HG03565 (cell line): ENCODE measurements at regions not wholly inside any gene's neighbourhood (a gene's known extent, or its start where the extent isn't known, plus 50 kb on each side); places are given as distances from the start of the nearest gene placed in this dataset.
"Not testable (repeated sequence)": the region's sequence is repeated elsewhere in the genome, so short reads cannot be mapped to it uniquely, and the experiment has no call there.

Source experiments
- ATAC-seq: cut with Tn5 transposase; IDR thresholded peaks from one replicate; pipeline ENCODE4 v1.9.1; 2021; ENCODE audit warnings: mild to moderate bottlenecking, moderate library complexity; ENCODE audit not compliant: unreplicated experiment

GRCh38 chr3:178343433-178344038 is 192.7 kb upstream of the KCNMB2 start:
- no peak for ATAC-seq

- no peak for ATAC-seq
Measured at GRCh38 chr3:178345944-178346343, 190.3 kb upstream of the KCNMB2 start.

GRCh38 chr3:178348561-178349217 is 187.5 kb upstream of the KCNMB2 start:
- ATAC-seq = not testable (repeated sequence)

GRCh38 chr3:178349218-178349596 is 187.0 kb upstream of the KCNMB2 start:
- not testable (repeated sequence) for ATAC-seq

- ATAC-seq = no peak
Measured at GRCh38 chr3:178350763-178351162, 185.5 kb upstream of the KCNMB2 start.

- no peak for ATAC-seq
Measured at GRCh38 chr3:178352326-178353005, 183.8 kb upstream of the KCNMB2 start.

- ATAC-seq = no peak
Measured at GRCh38 chr3:178353006-178353694, 183.1 kb upstream of the KCNMB2 start.

GRCh38 chr3:178359728-178360127 is 176.5 kb upstream of the KCNMB2 start:
- no peak for ATAC-seq

GRCh38 chr3:178363048-178363447 is 173.2 kb upstream of the KCNMB2 start:
- not testable (repeated sequence) for ATAC-seq

GRCh38 chr3:178367817-178368617 is 168.2 kb upstream of the KCNMB2 start:
- no peak for ATAC-seq

GRCh38 chr3:178369006-178369405 is 167.2 kb upstream of the KCNMB2 start:
- no peak for ATAC-seq

- no peak for ATAC-seq
Measured at GRCh38 chr3:178369811-178370210, 166.4 kb upstream of the KCNMB2 start.

GRCh38 chr3:178370387-178370786 is 165.8 kb upstream of the KCNMB2 start:
- ATAC-seq = no peak

- no peak for ATAC-seq
Measured at GRCh38 chr3:178381555-178381954, 154.7 kb upstream of the KCNMB2 start.

- no peak for ATAC-seq
Measured at GRCh38 chr3:178381971-178382448, 154.2 kb upstream of the KCNMB2 start.

- no peak for ATAC-seq
Measured at GRCh38 chr3:178382449-178383061, 153.7 kb upstream of the KCNMB2 start.

GRCh38 chr3:178384321-178385230 is 151.7 kb upstream of the KCNMB2 start:
- ATAC-seq = no peak

- peak; percentile 55 for ATAC-seq
Measured at GRCh38 chr3:178385280-178385952, 150.8 kb upstream of the KCNMB2 start.

- peak; percentile 35 for ATAC-seq
Measured at GRCh38 chr3:178386401-178386800, 149.8 kb upstream of the KCNMB2 start.
